ENCODE measurements at regions not wholly inside any gene's neighbourhood (a gene's known extent, or its start where the extent isn't known, plus 50 kb on each side); places are given as distances from the start of the nearest gene placed in this dataset.

GRCh38 chr13:99734013-99734693 is 232.9 kb downstream of the TM9SF2 start:
- no peak for TF ChIP-seq CTCF (IDR thresholded peaks at IDR 0.05)
- no peak for TF ChIP-seq POLR2A (IDR thresholded peaks at IDR 0.05)

Measured in Peyer's patch (tissue), 4 donors.